HCEC 1CT (cell line): ENCODE measurements at regions not wholly inside any gene's neighbourhood (a gene's known extent, or its start where the extent isn't known, plus 50 kb on each side); places are given as distances from the start of the nearest gene placed in this dataset.
A peak's percentile ranks its signal among the peaks of the same experiment; 100 is the strongest.

ENCODE experiments used
- DNase-seq: peaks from one replicate; pipeline ENCODE4 v3.0.0-alpha.2; 2017

DNA sequence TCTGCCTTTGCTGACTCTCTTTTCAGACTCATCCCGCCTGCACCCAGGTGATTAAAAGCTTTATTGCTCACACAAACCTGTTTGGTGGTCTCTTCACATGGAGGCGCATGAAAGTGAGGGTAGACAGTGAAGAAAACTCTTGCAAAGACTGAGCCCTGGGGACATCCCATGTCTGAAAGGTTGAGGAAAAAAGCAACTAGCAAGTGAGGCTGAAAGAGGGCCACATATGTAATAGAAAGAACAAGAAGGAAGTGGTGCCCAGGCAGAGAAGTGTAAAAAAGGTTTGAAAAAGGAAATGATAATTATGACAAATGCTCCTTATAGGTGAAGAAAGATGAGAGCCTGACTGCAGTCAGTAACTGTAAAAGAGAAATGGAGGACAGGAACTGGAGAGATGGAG is 115.9 kb upstream of the NEK7 start:
- DNase-seq: no peak

DNA sequence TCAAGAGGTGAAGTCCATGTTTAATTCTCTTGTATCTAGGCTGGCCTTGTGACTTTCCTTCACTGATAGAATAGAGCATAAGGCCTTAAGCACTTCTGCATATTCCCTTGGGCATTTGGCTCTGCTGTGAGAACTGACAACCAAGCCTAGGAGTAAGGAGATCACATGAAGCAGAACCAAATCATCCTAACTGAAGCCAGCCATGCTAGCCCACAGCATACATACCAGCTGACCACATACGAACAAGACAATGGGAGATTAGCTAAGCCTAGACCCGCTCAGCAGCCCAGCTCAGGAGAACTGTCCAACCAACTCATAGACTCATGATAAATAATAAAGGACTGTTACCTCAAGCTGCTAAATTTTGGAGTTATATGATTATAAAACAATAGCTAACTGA is 114.6 kb upstream of the NEK7 start:
- DNase-seq: no peak

DNA sequence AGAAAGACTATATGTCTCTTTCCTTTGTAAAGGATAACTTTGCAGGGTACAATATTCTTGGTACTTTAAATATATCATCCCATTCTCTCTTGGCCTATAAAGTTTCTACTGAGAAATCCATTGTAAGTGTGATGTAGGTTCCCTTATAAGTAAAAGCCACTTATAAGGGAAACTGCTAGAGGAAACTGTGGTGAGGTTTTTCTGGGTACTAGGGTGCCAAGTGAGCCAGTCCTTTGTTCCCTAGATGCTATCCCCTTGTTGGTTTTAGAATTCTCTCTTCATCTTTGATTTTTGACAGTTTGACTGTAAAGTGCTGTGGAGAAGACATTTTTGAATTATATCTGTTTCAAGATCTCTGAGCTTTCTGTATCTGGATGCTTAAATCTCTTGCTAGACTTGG is 108.9 kb upstream of the NEK7 start:
- DNase-seq: no peak

DNA sequence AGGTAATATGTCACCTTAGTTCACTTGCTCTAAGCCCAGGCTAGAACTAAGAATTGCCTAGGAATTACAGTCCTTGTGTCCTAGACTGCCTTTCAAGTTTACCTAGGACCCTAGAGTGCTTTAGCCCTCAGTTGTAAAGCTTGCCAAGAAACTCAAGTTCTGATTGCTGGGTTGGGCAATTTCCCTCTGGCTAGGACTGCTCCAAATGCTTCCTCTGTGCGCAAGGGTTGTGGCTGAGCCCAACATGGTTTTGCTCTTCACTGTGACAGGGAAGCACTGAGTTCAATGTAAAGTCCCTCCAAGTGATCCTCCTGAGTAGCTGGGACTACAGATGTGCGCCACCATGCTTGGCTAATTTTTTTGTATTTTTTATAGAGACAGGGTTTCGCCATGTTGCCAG is 102.3 kb upstream of the NEK7 start:
- DNase-seq: no peak

DNA sequence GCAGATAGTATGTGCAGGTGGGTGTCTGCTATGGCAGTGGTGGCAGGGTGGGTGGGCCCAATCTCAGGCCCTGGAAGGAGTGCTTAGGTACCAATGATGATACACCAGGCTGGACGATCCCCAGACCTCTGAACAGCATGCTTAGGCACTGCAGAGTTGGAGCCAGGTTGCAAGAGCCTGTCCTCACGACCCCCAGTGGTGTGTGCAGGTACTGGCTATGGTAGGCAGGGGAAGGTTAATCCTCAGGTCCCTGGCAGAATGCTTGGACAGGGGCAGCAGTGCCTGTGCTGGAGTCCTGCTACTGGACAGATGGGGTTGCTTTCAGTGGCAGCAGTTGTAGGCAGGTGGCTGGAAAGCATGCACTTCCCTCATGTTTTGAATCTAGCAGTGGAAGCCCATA is 100.5 kb upstream of the NEK7 start:
- no peak for DNase-seq

DNA sequence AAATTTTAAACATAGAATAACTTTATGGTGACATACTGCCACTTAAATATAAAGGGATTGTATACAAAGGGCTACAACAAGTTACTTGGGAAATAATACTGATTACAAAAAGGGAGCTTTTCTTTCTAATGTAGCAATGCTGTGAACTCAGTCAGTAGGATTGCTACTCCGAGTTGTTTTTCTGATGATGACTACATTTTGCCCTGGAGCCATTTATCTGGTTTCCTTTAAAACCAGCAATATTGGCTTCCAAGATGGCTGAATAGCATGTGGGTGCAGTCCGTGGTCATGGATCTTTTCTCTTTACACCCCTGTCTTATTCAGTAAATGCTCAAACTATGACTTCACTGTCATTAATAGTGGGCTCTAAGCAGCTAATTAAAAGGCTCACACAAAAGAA is 92.6 kb upstream of the NEK7 start:
- no peak for DNase-seq

DNA sequence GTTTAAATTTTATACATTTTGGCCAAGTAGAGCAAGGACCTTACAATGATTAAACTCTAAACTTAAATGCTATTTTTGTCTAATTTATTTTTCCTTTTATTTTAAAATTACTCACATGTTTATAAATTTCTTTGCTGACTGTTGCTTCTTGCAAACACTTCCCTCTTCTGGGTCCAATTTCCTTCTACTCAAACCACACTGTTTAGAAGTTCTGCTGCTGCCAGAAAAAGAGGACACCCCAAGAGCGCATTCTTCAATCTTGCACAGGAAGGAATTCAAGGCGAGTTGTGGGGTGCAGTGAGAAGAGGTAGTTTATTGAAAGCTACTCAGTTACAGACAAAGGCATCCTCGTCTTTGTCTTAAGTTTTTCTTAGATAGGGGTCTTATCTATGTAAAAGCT is 88.5 kb upstream of the NEK7 start:
- no peak for DNase-seq

DNA sequence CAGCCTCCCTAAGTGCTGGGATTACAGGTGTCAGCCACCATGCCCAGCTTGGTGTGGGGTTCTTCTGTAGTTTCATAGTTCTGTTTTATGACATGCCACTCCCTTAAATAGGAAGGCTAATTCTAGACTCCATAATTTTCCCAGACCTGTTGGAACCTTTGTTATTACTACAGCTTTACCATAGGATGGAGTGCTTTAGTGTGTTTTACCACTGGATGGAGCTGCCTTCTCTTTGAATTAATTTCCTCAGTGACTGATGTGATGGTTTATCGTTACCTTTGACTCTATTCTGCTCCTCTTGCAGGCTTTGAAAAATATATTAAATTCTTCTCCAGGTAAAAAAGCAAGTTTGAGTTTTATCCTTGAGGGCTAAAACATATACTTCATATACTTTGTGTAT is 84.6 kb upstream of the NEK7 start:
- DNase-seq: peak; percentile 1

DNA sequence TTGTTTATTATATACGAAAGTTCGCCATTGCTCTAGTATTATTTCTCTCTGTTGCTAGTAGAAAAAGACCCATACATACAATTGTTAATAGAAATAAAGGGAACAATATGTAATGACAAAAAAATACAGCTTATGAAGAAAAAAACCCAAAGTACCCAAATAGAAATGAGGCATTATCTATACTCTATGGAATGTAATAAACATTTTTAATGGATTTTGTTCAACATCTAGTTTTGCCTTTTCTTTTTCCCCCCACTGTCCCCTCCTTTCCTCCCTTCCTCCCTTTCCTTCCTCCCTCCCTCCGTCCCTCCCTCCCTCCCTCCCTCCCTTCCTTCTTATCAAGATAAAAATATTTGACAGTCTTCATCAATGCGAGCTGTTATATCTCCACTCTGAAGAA is 81.5 kb upstream of the NEK7 start:
- DNase-seq: no peak

DNA sequence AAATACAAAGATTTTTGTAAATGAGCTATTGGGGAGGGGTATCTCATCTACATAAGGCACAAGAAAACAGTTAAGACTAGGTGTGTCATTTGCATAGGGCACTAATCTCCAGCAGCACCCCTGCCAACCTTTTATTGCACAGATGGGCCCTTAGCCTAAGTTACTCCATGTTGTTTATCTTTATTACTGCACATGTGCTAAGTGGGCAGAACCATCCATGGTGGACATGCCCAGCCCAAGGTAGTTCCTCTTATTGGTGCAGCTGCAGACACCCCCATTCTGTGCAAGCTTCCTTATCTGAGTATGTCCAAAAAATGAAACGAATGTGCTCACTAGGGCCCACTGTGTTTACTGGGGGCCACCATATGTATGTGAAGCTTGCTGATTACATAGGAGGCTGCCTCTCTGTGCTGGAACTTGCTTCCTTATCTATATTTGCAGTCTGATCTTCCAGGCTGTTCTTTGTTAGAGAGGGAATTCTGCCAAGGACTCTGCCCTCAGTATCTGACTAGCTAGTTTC is 77.3 kb upstream of the NEK7 start:
- DNase-seq: no peak

DNA sequence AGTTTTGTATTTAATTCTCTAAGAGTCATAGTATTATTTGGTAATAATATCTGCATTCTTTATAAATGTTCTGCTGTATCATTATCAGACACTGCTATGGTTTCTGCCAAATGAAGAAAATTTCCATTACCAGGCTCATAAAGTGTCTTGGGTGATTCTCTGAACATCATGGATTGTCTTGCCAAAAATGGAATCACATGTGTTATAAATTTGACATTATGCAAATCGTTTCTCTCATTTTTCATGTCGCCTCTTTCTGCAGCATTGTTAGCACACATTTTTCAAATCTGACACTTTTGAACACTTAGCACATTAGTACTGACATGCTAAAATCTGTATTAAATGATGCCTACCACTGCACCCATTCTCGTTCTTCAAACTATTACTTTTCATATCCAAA is 74.2 kb upstream of the NEK7 start:
- DNase-seq: no peak

DNA sequence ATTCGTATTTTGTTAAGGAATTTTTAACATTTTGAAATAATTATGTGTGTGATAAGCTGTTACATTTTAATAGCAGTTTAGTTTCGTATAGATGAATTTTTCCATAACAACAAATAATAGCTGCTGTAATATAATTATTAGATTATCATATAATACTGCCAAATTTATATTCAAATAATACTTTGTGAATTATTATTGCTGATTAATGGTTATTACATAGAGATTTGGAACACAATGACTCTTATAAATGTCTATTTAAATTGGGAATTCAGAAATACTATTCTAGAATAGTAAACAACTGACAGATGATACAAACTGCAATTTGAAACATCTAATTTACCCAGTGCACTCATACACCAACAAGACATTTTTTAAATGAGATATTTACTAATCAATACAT is 73.2 kb upstream of the NEK7 start:
- DNase-seq: no peak

DNA sequence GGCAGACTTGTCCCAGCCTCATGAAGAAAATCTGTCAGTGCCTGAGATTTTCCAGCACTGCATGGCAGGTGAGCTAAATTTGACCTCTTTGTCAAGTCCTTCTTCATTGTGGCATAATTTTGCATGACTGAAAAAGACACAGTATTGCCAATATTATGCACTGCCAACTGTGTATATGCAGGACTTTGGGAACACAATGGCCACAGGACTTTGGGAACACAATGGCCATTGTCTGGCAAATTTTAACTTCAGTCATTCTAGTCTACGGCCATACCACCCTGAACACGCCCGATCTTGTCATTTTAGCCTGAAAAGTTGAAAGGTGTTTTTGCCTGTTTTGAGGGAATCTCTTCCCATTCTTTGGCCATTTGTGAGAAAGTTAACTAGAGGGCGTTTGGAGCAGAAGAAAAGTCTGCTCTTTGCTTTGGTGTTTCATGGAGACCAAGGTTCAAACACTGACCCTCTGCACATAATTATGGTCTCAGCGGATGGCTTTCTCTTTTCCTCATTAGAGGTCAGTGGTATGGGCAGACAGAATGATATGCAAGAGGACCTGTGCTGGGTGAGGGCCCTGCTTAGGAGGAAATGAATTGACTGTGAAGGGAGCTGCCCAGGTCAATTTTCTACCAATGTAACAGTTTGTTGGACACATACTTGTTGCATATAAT is 72.4 kb upstream of the NEK7 start:
- no peak for DNase-seq

DNA sequence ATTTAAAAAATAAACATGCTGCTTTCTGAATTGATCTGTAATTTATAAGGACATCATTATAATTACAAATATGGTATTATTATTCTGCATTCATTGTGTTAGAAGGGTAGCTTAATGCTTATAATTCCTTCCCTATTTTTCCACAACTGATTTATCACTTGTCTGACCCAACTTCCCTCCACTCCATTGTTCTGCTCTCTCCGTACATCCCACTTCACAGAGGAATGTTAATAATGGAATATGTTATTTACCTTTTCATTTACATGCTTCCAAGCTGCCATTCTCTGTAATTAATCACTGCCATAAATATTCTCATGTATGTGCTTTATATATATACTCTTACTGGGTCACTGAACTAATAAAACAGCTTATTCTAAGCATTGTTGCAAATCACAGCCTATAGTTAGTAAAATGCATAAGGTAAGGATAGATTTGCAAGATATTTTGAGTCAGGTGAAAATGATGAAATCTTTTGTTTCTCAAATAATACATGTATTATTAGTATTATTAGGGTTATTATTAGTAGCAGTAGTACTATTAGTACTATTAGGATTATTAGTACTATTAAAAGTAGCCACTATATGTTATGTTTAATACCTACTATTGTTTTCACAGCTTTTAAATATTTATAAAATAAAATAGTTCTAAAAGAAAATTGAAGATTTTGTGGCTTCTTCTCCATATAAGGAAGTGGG is 70.6 kb upstream of the NEK7 start:
- no peak for DNase-seq

DNA sequence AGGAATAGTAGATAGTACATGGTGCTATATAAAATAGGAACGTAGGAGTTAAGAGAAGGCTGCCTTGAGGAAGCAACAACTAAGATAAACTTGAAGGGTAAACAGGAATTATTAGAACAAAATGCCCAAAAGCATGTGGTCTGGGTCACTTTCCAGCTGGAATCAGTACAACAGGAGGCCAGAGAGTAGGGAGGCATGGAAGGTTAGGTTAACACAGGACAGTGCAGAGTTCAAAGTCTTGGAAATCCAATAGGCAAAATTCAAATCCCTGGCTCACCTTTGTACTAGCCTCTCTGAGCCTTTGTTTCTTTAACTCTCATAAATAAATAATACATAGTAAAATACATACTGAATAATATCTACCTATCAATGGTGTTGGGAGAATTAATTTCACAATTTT is 69.0 kb upstream of the NEK7 start:
- DNase-seq: no peak

DNA sequence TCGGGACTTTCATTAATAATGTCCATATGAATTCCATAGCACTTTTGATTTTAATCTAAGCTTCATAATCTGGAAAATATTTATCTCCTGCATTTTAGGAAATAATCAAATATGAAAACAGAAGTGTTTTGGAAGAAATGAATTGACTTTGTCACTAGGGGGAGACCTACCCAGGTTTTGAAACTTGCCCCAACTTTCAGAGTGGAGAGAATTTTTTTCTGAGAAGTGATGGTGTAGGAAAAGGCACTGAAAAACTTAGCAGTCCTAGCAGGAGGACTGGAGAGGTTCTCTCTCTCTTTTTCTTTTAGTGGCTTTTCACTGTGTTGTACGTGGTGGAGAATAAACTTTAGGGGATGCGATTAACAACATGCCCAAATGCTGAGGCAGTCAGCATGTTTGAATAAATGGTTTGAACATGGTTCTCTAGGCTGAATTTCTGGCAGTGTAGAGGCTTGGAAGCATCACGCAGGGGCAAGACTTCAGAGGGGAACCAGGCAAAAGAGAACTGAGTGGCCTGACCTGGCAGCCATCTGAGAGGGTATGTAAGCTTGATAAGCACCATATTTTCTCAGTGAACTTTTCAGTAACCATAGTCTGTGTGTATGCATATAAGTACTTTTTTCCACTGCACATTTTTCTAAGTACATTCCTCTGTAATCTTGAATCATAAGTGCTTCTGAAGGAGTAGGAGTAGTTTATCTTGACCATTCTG is 68.3 kb upstream of the NEK7 start:
- peak; percentile 65 for DNase-seq

DNA sequence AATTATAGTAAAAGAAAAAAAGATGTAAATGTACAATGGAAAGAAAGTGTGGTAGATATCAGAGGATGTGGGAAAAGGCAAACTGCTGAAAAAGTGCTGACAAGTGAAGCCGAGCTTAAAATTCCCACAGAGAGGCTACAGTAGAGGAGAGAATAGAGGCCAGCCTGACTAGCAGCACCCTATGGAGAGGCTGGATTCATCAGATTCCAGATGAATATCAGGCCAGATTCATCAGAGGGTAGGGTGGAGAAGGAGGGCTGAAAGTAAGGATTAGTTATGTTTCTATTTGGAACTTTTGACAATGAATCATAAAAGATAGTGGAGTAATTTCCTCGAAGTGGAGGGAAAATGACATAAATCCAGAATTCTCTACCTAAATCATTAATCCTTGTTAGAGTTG is 60.4 kb upstream of the NEK7 start:
- no peak for DNase-seq

DNA sequence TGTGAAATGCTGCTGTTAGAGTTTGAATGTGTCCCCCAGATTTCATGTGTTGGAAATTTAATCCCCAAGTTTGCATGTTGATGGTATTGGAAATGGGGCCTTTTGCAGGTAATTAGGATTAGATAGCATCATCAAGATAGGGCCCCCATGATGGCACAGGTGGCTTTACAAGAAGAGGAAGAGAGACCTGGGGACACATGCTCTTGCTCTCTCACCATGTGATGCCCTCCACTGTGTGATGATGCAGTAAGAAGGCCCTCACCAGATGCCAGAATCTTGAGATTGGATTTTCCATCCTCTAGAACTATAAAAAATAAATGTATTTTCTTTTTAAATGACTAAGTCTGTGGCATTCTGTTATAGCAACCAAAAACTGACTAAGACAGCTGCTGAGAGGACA is 57.0 kb upstream of the NEK7 start:
- no peak for DNase-seq

DNA sequence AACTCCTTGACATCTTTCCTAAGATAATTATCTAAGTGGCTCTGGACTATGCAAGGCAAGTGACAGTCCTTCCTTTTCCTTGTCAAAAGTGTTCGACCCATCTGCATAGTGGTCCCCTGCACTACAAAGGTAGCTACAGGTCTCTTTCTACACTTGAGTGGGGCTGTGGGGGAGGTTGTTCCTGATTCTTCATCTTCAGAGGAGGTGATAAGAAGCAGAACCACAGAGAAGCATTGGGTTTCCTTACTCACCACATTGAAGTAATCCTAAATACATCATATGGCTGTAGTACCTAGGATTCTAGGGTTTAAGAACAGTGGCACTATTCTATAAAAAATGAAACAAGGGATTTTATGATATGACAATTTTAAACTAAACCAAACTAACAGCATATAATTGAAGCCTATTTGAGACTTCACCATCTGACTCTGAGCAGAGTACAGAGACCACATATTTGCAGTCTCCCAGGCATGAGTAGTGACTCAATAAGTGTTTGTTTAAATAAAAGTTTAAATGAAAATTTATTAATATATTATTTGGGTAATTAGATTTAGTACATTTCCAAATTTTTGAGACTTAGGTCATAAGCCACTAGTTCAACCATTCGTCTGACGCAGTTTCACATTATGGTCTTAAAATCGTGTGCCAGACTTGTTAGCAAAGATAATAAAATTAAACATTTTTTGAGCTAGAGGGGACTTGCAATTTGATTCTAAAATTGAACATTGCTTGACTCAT is 54.9 kb upstream of the NEK7 start:
- DNase-seq: no peak

DNA sequence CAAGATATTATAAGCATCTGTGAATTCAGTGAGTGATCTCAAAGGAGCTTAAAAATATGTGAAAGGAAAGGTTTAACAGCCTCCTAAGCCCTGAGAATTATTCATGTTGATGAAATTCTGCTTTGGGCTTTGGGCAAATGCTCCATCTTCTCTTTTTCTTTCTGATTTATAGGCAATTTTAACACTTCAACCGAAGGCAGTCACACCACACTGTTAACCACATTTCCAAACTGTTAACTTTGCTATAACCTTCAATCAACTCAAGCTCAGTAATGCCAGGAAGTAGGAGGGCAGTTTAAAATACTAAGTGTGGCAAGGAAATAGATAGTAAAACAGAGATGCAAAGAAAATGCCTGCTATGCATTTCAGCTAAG is 54.4 kb upstream of the NEK7 start:
- peak; percentile 38 for DNase-seq

DNA sequence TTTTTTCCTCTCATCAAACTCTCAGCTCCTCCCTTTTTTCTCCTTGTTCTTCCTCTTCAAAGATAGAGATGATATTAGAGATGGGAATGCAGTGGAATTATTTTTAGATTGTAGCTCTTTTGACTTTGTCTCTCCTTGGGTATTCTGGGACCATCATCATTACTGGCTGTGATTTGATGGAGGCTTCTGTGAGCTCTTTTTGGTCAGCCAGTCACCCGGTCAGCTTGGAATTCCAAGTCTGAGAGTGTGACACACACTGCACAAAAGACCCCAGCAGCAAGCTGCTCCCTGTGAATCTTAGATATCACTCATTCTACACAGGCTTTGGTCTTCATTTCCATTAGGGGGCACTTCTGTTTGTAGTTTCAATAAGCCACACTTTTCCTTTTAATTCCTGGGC is 51.6 kb upstream of the NEK7 start:
- no peak for DNase-seq

DNA sequence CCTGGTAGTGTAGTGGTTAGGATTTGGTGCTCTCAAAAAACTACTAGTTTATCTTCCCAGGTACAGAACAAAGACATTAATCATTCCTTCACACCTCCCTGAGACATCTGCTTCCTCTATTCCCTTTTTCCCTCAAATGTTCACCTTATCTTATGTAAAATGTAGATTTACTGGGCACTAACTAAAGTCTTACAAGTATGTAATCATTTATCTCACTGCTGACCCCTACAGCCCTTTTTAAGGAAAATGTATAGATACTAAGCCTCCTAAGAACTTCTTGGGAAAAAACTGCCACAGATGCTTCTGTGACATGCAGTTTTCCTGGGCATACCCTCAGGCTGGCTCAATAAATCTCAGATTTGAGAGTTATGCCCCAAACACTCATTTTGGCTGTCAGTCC is 50.8 kb upstream of the NEK7 start:
- no peak for DNase-seq
